GM23338 (cell line): ENCODE measurements at regions not wholly inside any gene's neighbourhood (a gene's known extent, or its start where the extent isn't known, plus 50 kb on each side); places are given as distances from the start of the nearest gene placed in this dataset.

Experiments used
- ATAC-seq: fragments of 200-7000 bp; cut with Tn5 transposase; 3 replicates; pipeline ENCODE4 v1.9.1; 2020
- DNase-seq: peaks from one replicate; pipeline ENCODE4 v3.0.0-alpha.2; 2015; ENCODE audit warnings: low spot score
- H2AFZ ChIP-seq: fragments of 200-600 bp; sonication (generic); 2 replicates; pipeline ENCODE4 v1.8.0; 2016; ENCODE audit warnings: antibody characterized with exemption, mild to moderate bottlenecking, moderate library complexity
- H3F3A ChIP-seq: fragments of 200-600 bp; sonication (generic); replicated peaks from 2 replicates; pipeline ENCODE4 v1.8.0; 2017; ENCODE audit warnings: antibody characterized with exemption, mixed run types, low read depth
- H3K27ac ChIP-seq: fragments of 200-600 bp; sonication (generic); 2 replicates; pipeline ENCODE4 v1.6.1; 2016; ENCODE audit warnings: low read depth
- H3K27me3 ChIP-seq: fragments of 200-600 bp; sonication (generic); 2 replicates; pipeline ENCODE4 v1.8.0; 2016; ENCODE audit warnings: mild to moderate bottlenecking, mixed run types, moderate library complexity; ENCODE audit not compliant: insufficient read depth
- H3K36me3 ChIP-seq: fragments of 200-600 bp; sonication (generic); 2 replicates; pipeline ENCODE4 v1.8.0; 2016; ENCODE audit warnings: mild to moderate bottlenecking; ENCODE audit not compliant: insufficient read depth
- H3K4me1 ChIP-seq: fragments of 200-600 bp; sonication (generic); 2 replicates; pipeline ENCODE4 v1.8.0; 2016; ENCODE audit warnings: mild to moderate bottlenecking, moderate library complexity; ENCODE audit not compliant: insufficient read depth
- H3K4me2 ChIP-seq: fragments of 200-600 bp; sonication (generic); 2 replicates; pipeline ENCODE4 v1.7.1; 2017; ENCODE audit warnings: mixed run types
- H3K4me3 ChIP-seq: fragments of 200-600 bp; sonication (generic); 2 replicates; pipeline ENCODE4 v1.6.1; 2016; ENCODE audit warnings: mixed run types
- H3K79me2 ChIP-seq: fragments of 200-600 bp; sonication (generic); replicated peaks from 2 replicates; pipeline ENCODE4 v1.8.0; 2017; ENCODE audit warnings: mild to moderate bottlenecking; ENCODE audit not compliant: insufficient read depth
- H3K9me2 ChIP-seq: fragments of 200-600 bp; sonication (generic); 2 replicates; pipeline ENCODE4 v1.8.0; 2017; ENCODE audit not compliant: insufficient read depth
- H4K20me1 ChIP-seq: fragments of 200-600 bp; sonication (generic); replicated peaks from 2 replicates; pipeline ENCODE4 v1.8.0; 2017; ENCODE audit warnings: mild to moderate bottlenecking; ENCODE audit not compliant: insufficient read depth
- H3K27ac Mint-ChIP-seq: 2 replicates; pipeline ENCODE4 v1.8.0; 2020; ENCODE audit warnings: inconsistent platforms, mild to moderate bottlenecking, moderate library complexity, mixed read lengths
- H3K27me3 Mint-ChIP-seq: 3 replicates; pipeline ENCODE4 v1.8.0; 2022; ENCODE audit warnings: low read depth, mild to moderate bottlenecking, moderate library complexity, mixed read lengths, inconsistent platforms; ENCODE audit not compliant: insufficient read depth, poor library complexity
- H3K36me3 Mint-ChIP-seq: 3 replicates; pipeline ENCODE4 v1.8.0; 2021; ENCODE audit warnings: low read depth, mild to moderate bottlenecking, inconsistent platforms, moderate library complexity, mixed read lengths
- H3K4me1 Mint-ChIP-seq: 3 replicates; pipeline ENCODE4 v1.8.0; 2020; ENCODE audit warnings: mild to moderate bottlenecking, inconsistent platforms, mixed read lengths
- H3K4me3 Mint-ChIP-seq: 3 replicates; pipeline ENCODE4 v1.8.0; 2021; ENCODE audit warnings: moderate library complexity, mild to moderate bottlenecking, inconsistent platforms, mixed read lengths
- H3K9me3 Mint-ChIP-seq: 3 replicates; pipeline ENCODE4 v1.8.0; 2020; ENCODE audit warnings: moderate library complexity, mild to moderate bottlenecking, inconsistent platforms, mixed read lengths
- CTCF ChIP-seq, 2 experiments: fragments of 200-600 bp in 1 of 2; sonication (generic) in 1 of 2; conservative IDR thresholded peaks; 2 replicates each; pipeline versions ENCODE4 v1.5.1 to v1.6.1; 2016 to 2017; ENCODE audit warnings: antibody characterized with exemption in 2 of 2, low read depth in 2 of 2, mild to moderate bottlenecking in 2 of 2, moderate library complexity in 1 of 2
- ETS1 ChIP-seq: IDR thresholded peaks from 2 replicates; pipeline ENCODE4 v1.6.1; 2016; ENCODE audit warnings: antibody characterized with exemption
- EZH2 ChIP-seq: fragments of 200-600 bp; sonication (generic); IDR thresholded peaks from one replicate; pipeline ENCODE4 v1.8.0; 2017; ENCODE audit warnings: antibody characterized with exemption, mild to moderate bottlenecking, low read depth; ENCODE audit not compliant: unreplicated experiment
- EZH2phosphoT487 ChIP-seq: fragments of 200-600 bp; sonication (generic); IDR thresholded peaks from one replicate; pipeline ENCODE4 v1.8.1; 2018; ENCODE audit warnings: antibody characterized with exemption; ENCODE audit not compliant: unreplicated experiment
- POLR2AphosphoS5 ChIP-seq: IDR thresholded peaks from 2 replicates; pipeline ENCODE4 v1.6.1; 2016; ENCODE audit warnings: antibody characterized with exemption, low read depth
- REST ChIP-seq: IDR thresholded peaks from one replicate; pipeline ENCODE4 v1.6.1; 2018; ENCODE audit warnings: antibody characterized with exemption; ENCODE audit not compliant: unreplicated experiment
- STAT1 ChIP-seq: IDR thresholded peaks from one replicate; pipeline ENCODE4 v1.6.1; 2016; ENCODE audit warnings: antibody characterized with exemption; ENCODE audit not compliant: unreplicated experiment
- ZNF331 ChIP-seq: fragments of 250-450 bp; sonication (Bioruptor Pico); IDR thresholded peaks from 2 replicates; pipeline ENCODE4 v1.5.0; 2020; ENCODE audit warnings: low read depth, mild to moderate bottlenecking, moderate library complexity

DNA sequence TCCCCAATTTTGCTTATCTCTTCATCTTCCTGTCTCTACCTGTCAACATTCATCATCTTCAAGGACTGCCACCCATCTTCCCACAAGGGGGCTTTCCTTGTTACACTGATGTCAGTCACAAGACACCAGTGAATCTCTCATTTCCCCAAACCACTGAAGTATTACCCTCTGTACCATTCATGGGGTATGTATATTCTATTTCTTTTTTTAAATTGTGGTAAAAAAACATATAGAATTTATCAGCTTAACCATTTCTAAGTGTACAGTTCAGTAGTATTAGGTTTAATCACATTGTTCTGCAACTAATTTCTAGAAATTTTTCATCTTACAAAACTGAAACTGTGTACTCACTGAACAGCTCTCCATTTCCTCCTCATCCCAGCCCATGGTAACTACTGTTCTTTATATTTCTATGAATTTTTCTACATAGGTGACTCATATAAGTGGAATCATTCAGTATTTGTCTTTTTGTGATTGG lies 98.6 kb downstream of the LARP7 start:
- DNase-seq (no peak), ATAC-seq (no peak)
- Histone ChIP-seq H3F3A (no peaks in the 10 kb centered on the region), H3K4me1 (peaks cover 31% of the 10 kb centered on the region), H3K27me3 (no peaks in the 10 kb centered on the region), H3K36me3 (no peaks in the 10 kb centered on the region), H3K27ac (no peak overlapping the region), H2AFZ (no peak overlapping the region), H3K4me2 (no peak overlapping the region), H4K20me1 (no peaks in the 10 kb centered on the region), H3K79me2 (peaks cover 68% of the 10 kb centered on the region), H3K4me3 (no peak overlapping the region), H3K9me2 (no peaks in the 10 kb centered on the region)
- peaks cover 7% of the 10 kb centered on the region; the same call in 1 of the 3 replicates for H3K36me3 Mint-ChIP-seq
- no peaks in the 10 kb centered on the region for H3K27me3 Mint-ChIP-seq
- no peak overlapping the region for H3K27ac Mint-ChIP-seq
- no peak overlapping the region for H3K4me3 Mint-ChIP-seq
- H3K4me1 Mint-ChIP-seq, result peaks cover 22% of the 10 kb centered on the region
- H3K9me3 Mint-ChIP-seq, result no peaks in the 10 kb centered on the region
- TF ChIP-seq ZNF331 (CRISPR knock-in tag) (no peak), CTCF (conservative IDR thresholded peaks at IDR 0.05; ENCODE audit: low read depth in 2 of 2) (peak in 1 of 2 experiments; percentile 17; a peak in 1 of 4 replicates), REST (no peak)

DNA sequence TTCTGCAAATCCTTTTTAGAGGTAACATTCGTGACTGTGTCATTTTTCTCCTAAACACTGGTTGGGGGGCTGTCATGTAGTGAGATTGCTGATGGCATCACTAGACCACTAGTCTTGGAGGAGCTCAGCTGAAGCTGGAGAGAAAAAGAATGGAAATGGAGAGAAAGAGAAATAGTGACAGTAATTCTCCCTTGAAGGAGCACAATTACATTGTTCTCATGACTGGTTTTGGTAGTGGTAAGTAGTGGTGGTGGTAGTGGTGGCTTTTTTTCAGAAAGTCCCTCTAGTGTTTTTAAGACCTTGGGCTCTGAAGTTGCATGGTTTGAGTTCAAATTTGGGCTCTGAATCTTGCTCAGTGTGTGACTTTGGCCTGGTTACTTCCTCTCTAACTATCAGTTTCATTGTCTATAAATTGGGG lies 99.8 kb downstream of the LARP7 start:
- Histone ChIP-seq H3K27me3 (no peaks in the 10 kb centered on the region), H3K9me2 (no peaks in the 10 kb centered on the region), H3F3A (no peaks in the 10 kb centered on the region), H2AFZ (no peak overlapping the region), H3K36me3 (no peaks in the 10 kb centered on the region), H3K4me2 (no peak overlapping the region), H3K4me1 (peaks cover 26% of the 10 kb centered on the region), H4K20me1 (no peaks in the 10 kb centered on the region), H3K79me2 (peaks cover 73% of the 10 kb centered on the region), H3K27ac (0 out of 2 replicates have a peak overlapping the region, but pooled peaks have one; percentile 22), H3K4me3 (no peak overlapping the region)
- Mint-ChIP-seq H3K4me3 (no peak overlapping the region), H3K27me3 (no peaks in the 10 kb centered on the region), H3K27ac (peak overlapping the region; percentile 10), H3K4me1 (peaks cover 22% of the 10 kb centered on the region), H3K9me3 (no peaks in the 10 kb centered on the region), H3K36me3 (peaks cover 7% of the 10 kb centered on the region; the same call in 1 of the 3 replicates)
- ATAC-seq (no peak), DNase-seq (no peak)
- TF ChIP-seq CTCF (conservative IDR thresholded peaks at IDR 0.05; ENCODE audit: low read depth in 2 of 2) (no peak), POLR2AphosphoS5 (no peak), ETS1 (no peak), EZH2 (no peak), ZNF331 (CRISPR knock-in tag) (no peak), REST (no peak), EZH2phosphoT487 (no peak), STAT1 (no peak)
